Activated T-cell treated with anti-CD3 and anti-CD28 coated beads, Interleukin-2, amount 50 U/mL, for 24 hours (primary cell): ENCODE measurements at regions not wholly inside any gene's neighbourhood (a gene's known extent, or its start where the extent isn't known, plus 50 kb on each side); places are given as distances from the start of the nearest gene placed in this dataset.

ENCODE experiments used
- DNase-seq: peaks from one replicate; pipeline ENCODE4 v3.0.0-alpha.2; 2020
- H3K27ac Mint-ChIP-seq: 2 replicates; pipeline ENCODE4 v1.8.0; 2020; ENCODE audit warnings: mild to moderate bottlenecking, mixed read lengths
- H3K27me3 Mint-ChIP-seq: 2 replicates; pipeline ENCODE4 v1.8.0; 2020; ENCODE audit warnings: mixed read lengths
- H3K36me3 Mint-ChIP-seq: 2 replicates; pipeline ENCODE4 v1.8.0; 2020; ENCODE audit warnings: low read depth, mixed read lengths
- H3K4me1 Mint-ChIP-seq: 2 replicates; pipeline ENCODE4 v1.8.0; 2020; ENCODE audit warnings: low read depth, mixed read lengths
- H3K4me3 Mint-ChIP-seq: 2 replicates; pipeline ENCODE4 v1.8.0; 2020; ENCODE audit warnings: mild to moderate bottlenecking, moderate library complexity, mixed read lengths
- H3K9me3 Mint-ChIP-seq: 2 replicates; pipeline ENCODE4 v1.8.0; 2020; ENCODE audit warnings: mixed read lengths

GRCh38 chr18:76656925-76657827, 162.1 kb upstream of the ZNF516 start:
- Mint-ChIP-seq H3K4me3 (no peak overlapping the region), H3K27ac (no peak overlapping the region)

GRCh38 chr18:76654577-76654976, 159.5 kb upstream of the ZNF516 start:
- H3K27me3 Mint-ChIP-seq: peaks cover 82% of the 10 kb centered on the region

More at GRCh38 chr18:76656925-76657827, 162.1 kb upstream of the ZNF516 start:
- Mint-ChIP-seq H3K4me1 (peaks cover 21% of the 10 kb centered on the region), H3K27me3 (peaks cover 69% of the 10 kb centered on the region), H3K9me3 (no peaks in the 10 kb centered on the region), H3K36me3 (no peaks in the 10 kb centered on the region)
- DNase-seq: no peak

GRCh38 chr18:76647322-76647721, 152.3 kb upstream of the ZNF516 start:
- Mint-ChIP-seq H3K27ac (no peak overlapping the region), H3K36me3 (no peaks in the 10 kb centered on the region)
- DNase-seq: no peak

More at GRCh38 chr18:76654577-76654976, 159.5 kb upstream of the ZNF516 start:
- no peak overlapping the region for H3K27ac Mint-ChIP-seq
- H3K4me1 Mint-ChIP-seq: peaks cover 21% of the 10 kb centered on the region
- DNase-seq: no peak
- H3K4me3 Mint-ChIP-seq: no peak overlapping the region
- no peaks in the 10 kb centered on the region for H3K36me3 Mint-ChIP-seq
- H3K9me3 Mint-ChIP-seq: no peaks in the 10 kb centered on the region

GRCh38 chr18:76644580-76644979, 149.5 kb upstream of the ZNF516 start:
- H3K27me3 Mint-ChIP-seq: peaks cover 12% of the 10 kb centered on the region
- no peaks in the 10 kb centered on the region for H3K9me3 Mint-ChIP-seq
- H3K36me3 Mint-ChIP-seq: no peaks in the 10 kb centered on the region
- DNase-seq: no peak
- no peak overlapping the region for H3K4me3 Mint-ChIP-seq
- H3K27ac Mint-ChIP-seq: no peak overlapping the region
- peaks cover 11% of the 10 kb centered on the region for H3K4me1 Mint-ChIP-seq

More at GRCh38 chr18:76647322-76647721, 152.3 kb upstream of the ZNF516 start:
- no peaks in the 10 kb centered on the region for H3K9me3 Mint-ChIP-seq
- H3K27me3 Mint-ChIP-seq: peaks cover 33% of the 10 kb centered on the region
- H3K4me1 Mint-ChIP-seq: peaks cover 11% of the 10 kb centered on the region
- no peak overlapping the region for H3K4me3 Mint-ChIP-seq

DNA sequence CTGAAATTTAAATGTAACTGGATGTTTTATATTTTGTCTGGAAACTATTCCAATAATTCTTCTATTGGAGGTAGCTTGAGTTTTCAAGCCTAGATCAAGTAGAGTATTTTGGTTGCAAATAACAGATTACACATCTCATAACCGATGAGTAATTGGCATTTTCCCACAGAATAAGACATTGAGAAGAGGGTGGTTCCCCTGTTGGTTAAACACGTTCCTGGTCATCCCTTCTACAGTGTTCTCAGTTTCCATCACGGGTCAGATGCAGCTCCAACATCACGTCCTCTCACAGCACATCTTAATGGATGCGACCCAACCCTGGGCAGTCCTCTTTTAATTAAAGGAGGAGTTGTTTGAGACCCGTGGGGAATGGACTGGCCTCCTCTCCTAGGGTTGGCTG, 149.0 kb upstream of the ZNF516 start:
- H3K36me3 Mint-ChIP-seq: no peaks in the 10 kb centered on the region
- H3K27me3 Mint-ChIP-seq: peaks cover 13% of the 10 kb centered on the region
- peaks cover 11% of the 10 kb centered on the region for H3K4me1 Mint-ChIP-seq
- no peak for DNase-seq
- no peak overlapping the region for H3K4me3 Mint-ChIP-seq
- no peak overlapping the region for H3K27ac Mint-ChIP-seq
- no peaks in the 10 kb centered on the region for H3K9me3 Mint-ChIP-seq

GRCh38 chr18:76643199-76643598, 148.2 kb upstream of the ZNF516 start:
- Mint-ChIP-seq H3K4me1 (peaks cover 11% of the 10 kb centered on the region), H3K36me3 (no peaks in the 10 kb centered on the region), H3K27ac (no peak overlapping the region), H3K4me3 (no peak overlapping the region), H3K9me3 (no peaks in the 10 kb centered on the region), H3K27me3 (peaks cover 13% of the 10 kb centered on the region)
- no peak for DNase-seq

DNA sequence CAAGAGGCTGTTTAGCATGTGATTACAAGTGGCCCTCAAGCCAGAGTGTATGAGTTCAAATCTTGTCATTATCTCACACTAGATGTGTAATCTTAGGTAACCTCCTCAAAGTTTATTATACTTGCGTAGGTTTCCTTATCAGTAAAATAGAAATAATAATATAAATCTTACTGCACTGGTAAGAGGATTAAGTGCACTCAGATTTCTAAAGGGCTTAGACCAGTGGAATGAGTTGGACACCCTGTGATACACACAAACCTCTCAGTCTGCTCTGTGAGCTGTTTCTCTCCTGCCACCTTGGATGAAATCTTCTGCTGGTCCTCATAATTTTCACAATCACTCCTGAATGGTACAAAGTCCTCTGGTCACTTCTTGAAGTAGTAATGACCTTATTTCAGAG, 145.4 kb upstream of the ZNF516 start:
- DNase-seq: no peak
- H3K36me3 Mint-ChIP-seq: no peaks in the 10 kb centered on the region
- H3K27me3 Mint-ChIP-seq: peaks cover 18% of the 10 kb centered on the region
- peaks cover 11% of the 10 kb centered on the region for H3K4me1 Mint-ChIP-seq
- no peak overlapping the region for H3K27ac Mint-ChIP-seq
- no peaks in the 10 kb centered on the region for H3K9me3 Mint-ChIP-seq
- H3K4me3 Mint-ChIP-seq: no peak overlapping the region

DNA sequence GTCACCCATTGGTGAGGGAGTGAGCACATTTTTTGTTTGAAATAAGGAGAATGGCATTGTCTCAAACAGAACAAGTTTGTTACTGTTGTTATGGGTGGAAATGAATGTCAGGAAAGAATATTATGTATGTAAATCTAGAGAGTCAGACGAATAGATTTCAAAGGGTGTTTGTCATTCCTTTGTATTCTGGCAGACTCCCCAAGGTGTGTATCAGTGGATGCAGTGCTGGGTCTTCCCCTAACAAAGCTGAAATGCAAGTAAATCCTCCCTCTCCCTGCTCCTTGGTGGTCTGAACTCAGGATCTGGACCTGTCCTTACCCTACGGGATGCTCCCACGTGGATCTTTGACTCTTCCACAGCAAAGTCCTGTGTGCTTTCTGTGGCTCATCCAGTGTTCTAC, 139.5 kb upstream of the ZNF516 start:
- Mint-ChIP-seq H3K36me3 (no peaks in the 10 kb centered on the region), H3K27me3 (peaks cover 42% of the 10 kb centered on the region), H3K27ac (no peak overlapping the region), H3K4me1 (no peaks in the 10 kb centered on the region), H3K9me3 (no peaks in the 10 kb centered on the region), H3K4me3 (no peak overlapping the region)
- no peak for DNase-seq

- no peaks in the 10 kb centered on the region for H3K9me3 Mint-ChIP-seq
- H3K27ac Mint-ChIP-seq: no peak overlapping the region
- H3K36me3 Mint-ChIP-seq: no peaks in the 10 kb centered on the region
- no peak overlapping the region for H3K4me3 Mint-ChIP-seq
- H3K27me3 Mint-ChIP-seq: peaks cover 37% of the 10 kb centered on the region
- H3K4me1 Mint-ChIP-seq: no peaks in the 10 kb centered on the region
- no peak for DNase-seq
Measured at GRCh38 chr18:76633588-76634269, 138.7 kb upstream of the ZNF516 start.

- no peaks in the 10 kb centered on the region for H3K9me3 Mint-ChIP-seq
- H3K4me3 Mint-ChIP-seq: no peak overlapping the region
- H3K36me3 Mint-ChIP-seq: no peaks in the 10 kb centered on the region
- H3K27ac Mint-ChIP-seq: no peak overlapping the region
- no peak for DNase-seq
- peaks cover 21% of the 10 kb centered on the region for H3K27me3 Mint-ChIP-seq
- H3K4me1 Mint-ChIP-seq: no peaks in the 10 kb centered on the region
Measured at GRCh38 chr18:76627444-76627843, 132.4 kb upstream of the ZNF516 start.

- H3K4me1 Mint-ChIP-seq: no peaks in the 10 kb centered on the region
- H3K27ac Mint-ChIP-seq: no peak overlapping the region
- peaks cover 23% of the 10 kb centered on the region for H3K27me3 Mint-ChIP-seq
- DNase-seq: no peak
- no peaks in the 10 kb centered on the region for H3K9me3 Mint-ChIP-seq
- no peak overlapping the region for H3K4me3 Mint-ChIP-seq
- no peaks in the 10 kb centered on the region for H3K36me3 Mint-ChIP-seq
Measured at GRCh38 chr18:76626991-76627390, 131.9 kb upstream of the ZNF516 start.

- peaks cover 53% of the 10 kb centered on the region for H3K27me3 Mint-ChIP-seq
- no peak overlapping the region for H3K27ac Mint-ChIP-seq
- H3K36me3 Mint-ChIP-seq: no peaks in the 10 kb centered on the region
- H3K4me1 Mint-ChIP-seq: peaks cover 21% of the 10 kb centered on the region
- no peaks in the 10 kb centered on the region for H3K9me3 Mint-ChIP-seq
- no peak overlapping the region for H3K4me3 Mint-ChIP-seq
- no peak for DNase-seq
Measured at GRCh38 chr18:76622651-76623050, 127.6 kb upstream of the ZNF516 start.

DNA sequence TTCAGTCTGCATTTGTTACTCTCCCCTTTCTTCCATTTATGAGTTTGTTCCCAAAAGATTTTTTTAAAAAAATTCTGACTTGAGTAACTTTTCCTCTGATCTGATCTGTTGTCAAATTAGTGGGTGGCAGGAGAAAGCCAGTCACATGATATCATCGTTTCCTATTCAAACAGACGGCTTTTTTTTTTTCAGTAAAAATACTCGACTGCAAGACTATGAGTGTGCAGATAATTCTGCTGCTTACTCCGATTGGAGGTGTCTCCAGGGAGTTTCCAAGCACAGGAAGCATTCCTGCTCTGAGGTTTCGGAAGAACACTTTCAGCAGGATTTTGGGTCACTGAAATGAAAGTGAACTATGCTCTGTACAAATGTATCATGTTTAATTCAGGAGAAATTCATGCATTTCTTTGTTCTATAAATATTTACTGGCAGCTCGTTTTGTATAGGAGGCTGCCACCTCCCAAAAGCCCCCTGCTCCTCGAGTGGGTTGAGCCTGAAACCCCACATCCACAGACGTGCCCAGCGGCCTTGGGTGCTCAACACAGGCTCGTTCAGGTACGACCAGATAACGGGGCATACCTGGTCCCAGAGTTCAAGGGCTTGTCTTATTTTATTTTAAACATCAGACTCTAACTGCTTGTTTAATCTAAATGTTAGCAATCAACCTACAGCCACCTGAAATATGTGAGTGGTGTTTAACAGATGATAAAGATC, 126.9 kb upstream of the ZNF516 start:
- Mint-ChIP-seq H3K4me3 (no peak overlapping the region), H3K36me3 (no peaks in the 10 kb centered on the region), H3K27me3 (peaks cover 57% of the 10 kb centered on the region), H3K4me1 (peaks cover 21% of the 10 kb centered on the region), H3K9me3 (no peaks in the 10 kb centered on the region), H3K27ac (no peak overlapping the region)
- no peak for DNase-seq

GRCh38 chr18:76621226-76621625, 126.2 kb upstream of the ZNF516 start:
- Mint-ChIP-seq H3K4me1 (peaks cover 21% of the 10 kb centered on the region), H3K4me3 (no peak overlapping the region), H3K27me3 (peaks cover 60% of the 10 kb centered on the region), H3K36me3 (no peaks in the 10 kb centered on the region), H3K9me3 (no peaks in the 10 kb centered on the region), H3K27ac (no peak overlapping the region)
- DNase-seq: no peak
